CD4-positive, CD25-positive, alpha-beta regulatory T cell (primary cell): ENCODE measurements at regions not wholly inside any gene's neighbourhood (a gene's known extent, or its start where the extent isn't known, plus 50 kb on each side); places are given as distances from the start of the nearest gene placed in this dataset.

Experiments used
- ATAC-seq, 2 donors: fragments of 150-1000 bp; cut with Tn5 transposase; one replicate each; pipeline ENCODE4 v1.10.0; 2021; ENCODE audit warnings: low read depth in 2 of 2, moderate number of reproducible peaks in 2 of 2, moderate library complexity in 1 of 2
- DNase-seq, 3 donors: peaks; one replicate each; pipeline versions ENCODE4 v3.0.0 to v3.0.0-alpha.2; 2012 to 2022; ENCODE audit warnings: mixed read lengths in 1 of 3
- H3K27ac ChIP-seq: one replicate; pipeline ENCODE4 v1.7.0; 2013; ENCODE audit warnings: mild to moderate bottlenecking, low read length; ENCODE audit not compliant: insufficient read depth, poor library complexity, severe bottlenecking
- H3K27me3 ChIP-seq: one replicate; pipeline ENCODE4 v1.7.0; 2013; ENCODE audit warnings: low read length; ENCODE audit not compliant: control insufficient read depth, insufficient read depth
- H3K36me3 ChIP-seq: one replicate; pipeline ENCODE4 v1.7.0; 2013; ENCODE audit warnings: mild to moderate bottlenecking, low read length, moderate library complexity; ENCODE audit not compliant: control insufficient read depth, insufficient read depth
- H3K4me1 ChIP-seq: 2 replicates; pipeline ENCODE4 v1.7.0; 2013; ENCODE audit warnings: mild to moderate bottlenecking, low read length; ENCODE audit not compliant: insufficient read depth, control insufficient read depth, poor library complexity, severe bottlenecking
- H3K4me3 ChIP-seq: one replicate; pipeline ENCODE4 v1.7.0; 2013; ENCODE audit warnings: low read depth, mild to moderate bottlenecking, low read length, moderate library complexity
- H3K9me3 ChIP-seq, 2 experiments: 1 replicate in 1 of 2; 2 replicates in 1 of 2; pipeline ENCODE4 v1.7.0; 2013; ENCODE audit warnings: low read length in 2 of 2, mild to moderate bottlenecking in 1 of 2, moderate library complexity in 1 of 2; ENCODE audit not compliant: control insufficient read depth in 2 of 2
- H3K27ac Mint-ChIP-seq, 3 donors: one replicate each; pipeline ENCODE4 v1.8.0; 2020 to 2022; ENCODE audit warnings: mild to moderate bottlenecking in 3 of 3, mixed read lengths in 3 of 3, moderate library complexity in 2 of 3
- H3K27me3 Mint-ChIP-seq: one replicate; pipeline ENCODE4 v1.8.0; 2022; ENCODE audit warnings: mild to moderate bottlenecking, mixed read lengths
- H3K36me3 Mint-ChIP-seq: one replicate; pipeline ENCODE4 v1.8.0; 2020; ENCODE audit warnings: mixed read lengths
- H3K4me1 Mint-ChIP-seq, 4 donors: one replicate each; pipeline ENCODE4 v1.8.0; 2020 to 2022; ENCODE audit warnings: mixed read lengths in 4 of 4, mild to moderate bottlenecking in 1 of 4
- H3K4me3 Mint-ChIP-seq, 4 donors: one replicate each; pipeline ENCODE4 v1.8.0; 2020 to 2022; ENCODE audit warnings: mild to moderate bottlenecking in 4 of 4, mixed read lengths in 4 of 4, moderate library complexity in 3 of 4
- H3K9me3 Mint-ChIP-seq, 7 donors: one replicate each; pipeline ENCODE4 v1.8.0; 2020 to 2022; ENCODE audit warnings: mixed read lengths in 7 of 7, mild to moderate bottlenecking in 3 of 7, moderate library complexity in 2 of 7

- H3K4me1 ChIP-seq, result no peaks in the 10 kb centered on the region
- H3K9me3 ChIP-seq, result no peaks in the 10 kb centered on the region
- ATAC-seq, result no peak
- no peaks in the 10 kb centered on the region for H3K27me3 ChIP-seq
- peaks cover 16% of the 10 kb centered on the region for H3K27me3 Mint-ChIP-seq
- peaks cover 0 to 9% (median 0%) of the 10 kb centered on the region in 7 donors for H3K9me3 Mint-ChIP-seq
- no peaks in the 10 kb centered on the region for H3K36me3 ChIP-seq
- no peak overlapping the region for H3K4me3 ChIP-seq
- no peak overlapping the region for H3K27ac ChIP-seq
- H3K27ac Mint-ChIP-seq, result no peak overlapping the region
- H3K36me3 Mint-ChIP-seq, result no peaks in the 10 kb centered on the region
- peaks cover 0 to 6% (median 1%) of the 10 kb centered on the region in 4 donors for H3K4me1 Mint-ChIP-seq
- H3K4me3 Mint-ChIP-seq, result no peak overlapping the region
- no peak for DNase-seq
Observed at GRCh38 chr6:106907754-106908153, 66.8 kb downstream of the CD24 start.

- Mint-ChIP-seq H3K4me3 (no peak overlapping the region), H3K9me3 (peaks cover 0 to 8% (median 0%) of the 10 kb centered on the region in 7 donors), H3K27me3 (peaks cover 16% of the 10 kb centered on the region), H3K27ac (no peak overlapping the region), H3K4me1 (peaks cover 0 to 6% (median 0%) of the 10 kb centered on the region in 4 donors), H3K36me3 (no peaks in the 10 kb centered on the region)
- Histone ChIP-seq H3K36me3 (no peaks in the 10 kb centered on the region), H3K4me1 (no peaks in the 10 kb centered on the region), H3K27ac (no peak overlapping the region), H3K27me3 (no peaks in the 10 kb centered on the region), H3K4me3 (no peak overlapping the region), H3K9me3 (no peaks in the 10 kb centered on the region)
- no peak for ATAC-seq
- no peak for DNase-seq
Observed at GRCh38 chr6:106906232-106906631, 68.3 kb downstream of the CD24 start.

GRCh38 chr6:106903299-106903698, 71.2 kb downstream of the CD24 start:
- Histone ChIP-seq H3K4me1 (no peaks in the 10 kb centered on the region), H3K27ac (no peak overlapping the region), H3K36me3 (no peaks in the 10 kb centered on the region), H3K27me3 (peaks cover 2% of the 10 kb centered on the region), H3K9me3 (peaks cover 0 to 3% of the 10 kb centered on the region in 2 experiments), H3K4me3 (no peak overlapping the region)
- H3K27me3 Mint-ChIP-seq, result peaks cover 20% of the 10 kb centered on the region
- H3K36me3 Mint-ChIP-seq, result no peaks in the 10 kb centered on the region
- ATAC-seq (no peak), DNase-seq (no peak)
- H3K27ac Mint-ChIP-seq, result no peak overlapping the region
- H3K9me3 Mint-ChIP-seq, result peaks cover 0 to 8% (median 4%) of the 10 kb centered on the region in 7 donors
- H3K4me1 Mint-ChIP-seq, result no peaks in the 10 kb centered on the region
- H3K4me3 Mint-ChIP-seq, result no peak overlapping the region

- peaks cover 0 to 3% of the 10 kb centered on the region in 2 experiments for H3K9me3 ChIP-seq
- H3K4me3 ChIP-seq, result no peak overlapping the region
- DNase-seq, result no peak
- H3K9me3 Mint-ChIP-seq, result peaks cover 0 to 8% (median 4%) of the 10 kb centered on the region in 7 donors
- H3K36me3 Mint-ChIP-seq, result no peaks in the 10 kb centered on the region
- peaks cover 25% of the 10 kb centered on the region for H3K27me3 Mint-ChIP-seq
- ATAC-seq, result no peak
- H3K27ac Mint-ChIP-seq, result no peak overlapping the region
- H3K27ac ChIP-seq, result no peak overlapping the region
- peaks cover 2% of the 10 kb centered on the region for H3K27me3 ChIP-seq
- no peak overlapping the region for H3K4me3 Mint-ChIP-seq
- no peaks in the 10 kb centered on the region for H3K36me3 ChIP-seq
- no peaks in the 10 kb centered on the region for H3K4me1 Mint-ChIP-seq
- H3K4me1 ChIP-seq, result no peaks in the 10 kb centered on the region
Observed at GRCh38 chr6:106901062-106901461, 73.5 kb downstream of the CD24 start.

DNA sequence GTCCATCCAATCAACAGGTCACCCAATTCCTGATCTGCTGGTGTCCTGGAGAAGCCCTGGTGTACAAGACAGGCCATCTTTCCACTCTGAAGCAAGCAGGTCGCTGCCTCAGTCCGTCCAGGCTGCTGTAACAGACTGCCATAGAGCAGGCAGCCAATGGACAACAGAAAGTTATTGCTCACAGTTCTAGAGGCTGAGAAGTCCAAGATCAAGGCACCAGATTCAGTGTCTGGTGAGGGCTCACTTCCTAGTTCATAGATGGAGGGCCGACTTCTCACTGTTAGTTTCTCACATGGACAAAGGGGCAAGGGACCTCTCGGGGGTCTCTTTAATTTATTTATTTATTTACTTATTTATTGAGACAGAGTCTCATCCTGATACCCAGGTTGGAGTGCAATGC, 74.8 kb downstream of the CD24 start:
- ATAC-seq, result no peak
- no peak overlapping the region for H3K27ac Mint-ChIP-seq
- H3K4me1 Mint-ChIP-seq, result no peaks in the 10 kb centered on the region
- peaks cover 30% of the 10 kb centered on the region for H3K27me3 Mint-ChIP-seq
- peaks cover 0 to 3% of the 10 kb centered on the region in 2 experiments for H3K9me3 ChIP-seq
- no peaks in the 10 kb centered on the region for H3K4me1 ChIP-seq
- peaks cover 2% of the 10 kb centered on the region for H3K27me3 ChIP-seq
- no peak overlapping the region for H3K27ac ChIP-seq
- no peaks in the 10 kb centered on the region for H3K36me3 Mint-ChIP-seq
- no peak for DNase-seq
- no peak overlapping the region for H3K4me3 ChIP-seq
- peaks cover 0 to 7% (median 4%) of the 10 kb centered on the region in 7 donors for H3K9me3 Mint-ChIP-seq
- H3K36me3 ChIP-seq, result no peaks in the 10 kb centered on the region
- no peak overlapping the region for H3K4me3 Mint-ChIP-seq

GRCh38 chr6:106897580-106897979, 76.9 kb downstream of the CD24 start:
- H3K27me3 Mint-ChIP-seq, result peaks cover 20% of the 10 kb centered on the region
- H3K4me1 Mint-ChIP-seq, result no peaks in the 10 kb centered on the region
- no peak for ATAC-seq
- no peaks in the 10 kb centered on the region for H3K36me3 Mint-ChIP-seq
- Histone ChIP-seq H3K27ac (no peak overlapping the region), H3K27me3 (peaks cover 3% of the 10 kb centered on the region), H3K9me3 (peaks cover 0 to 3% of the 10 kb centered on the region in 2 experiments), H3K4me1 (no peaks in the 10 kb centered on the region), H3K36me3 (no peaks in the 10 kb centered on the region), H3K4me3 (no peak overlapping the region)
- H3K27ac Mint-ChIP-seq, result no peak overlapping the region
- H3K4me3 Mint-ChIP-seq, result no peak overlapping the region
- peaks cover 0 to 7% (median 3%) of the 10 kb centered on the region in 7 donors for H3K9me3 Mint-ChIP-seq
- no peak for DNase-seq

- no peak overlapping the region for H3K27ac Mint-ChIP-seq
- peaks cover 0 to 5% (median 1%) of the 10 kb centered on the region in 7 donors for H3K9me3 Mint-ChIP-seq
- no peaks in the 10 kb centered on the region for H3K36me3 Mint-ChIP-seq
Observed at GRCh38 chr6:106895703-106896040, 78.9 kb downstream of the CD24 start.

GRCh38 chr6:106894978-106895702, 79.4 kb downstream of the CD24 start:
- no peak overlapping the region for H3K4me3 ChIP-seq
- no peaks in the 10 kb centered on the region for H3K36me3 ChIP-seq
- peaks cover 5% of the 10 kb centered on the region for H3K27me3 ChIP-seq
- no peaks in the 10 kb centered on the region for H3K36me3 Mint-ChIP-seq
- ATAC-seq (no peak), DNase-seq (no peak)
- H3K9me3 Mint-ChIP-seq, result peaks cover 0 to 3% (median 0%) of the 10 kb centered on the region in 7 donors
- peaks cover 21% of the 10 kb centered on the region for H3K27me3 Mint-ChIP-seq
- H3K4me1 ChIP-seq, result no peaks in the 10 kb centered on the region
- H3K9me3 ChIP-seq, result no peaks in the 10 kb centered on the region
- no peak overlapping the region for H3K27ac ChIP-seq
- H3K4me3 Mint-ChIP-seq, result no peak overlapping the region
- H3K4me1 Mint-ChIP-seq, result no peaks in the 10 kb centered on the region
- H3K27ac Mint-ChIP-seq, result no peak overlapping the region

More at GRCh38 chr6:106895703-106896040, 78.9 kb downstream of the CD24 start:
- Histone ChIP-seq H3K9me3 (peaks cover 0 to 1% of the 10 kb centered on the region in 2 experiments), H3K4me3 (no peak overlapping the region), H3K27ac (no peak overlapping the region), H3K36me3 (no peaks in the 10 kb centered on the region), H3K27me3 (peaks cover 5% of the 10 kb centered on the region), H3K4me1 (no peaks in the 10 kb centered on the region)
- no peaks in the 10 kb centered on the region for H3K4me1 Mint-ChIP-seq
- no peak for DNase-seq
- no peak for ATAC-seq
- peaks cover 23% of the 10 kb centered on the region for H3K27me3 Mint-ChIP-seq
- no peak overlapping the region for H3K4me3 Mint-ChIP-seq
